GM10266 (cell line): ENCODE measurements at regions not wholly inside any gene's neighbourhood (a gene's known extent, or its start where the extent isn't known, plus 50 kb on each side); places are given as distances from the start of the nearest gene placed in this dataset.

ENCODE experiments used
- DNase-seq: peaks from one replicate; pipeline ENCODE4 v3.0.0; 2012; ENCODE audit errors: extremely low spot score
- CTCF ChIP-seq: IDR thresholded peaks from 2 replicates; pipeline ENCODE4 v1.5.1; 2012; ENCODE audit warnings: mild to moderate bottlenecking, low read depth; ENCODE audit not compliant: control insufficient read depth, insufficient read depth; ENCODE audit errors: missing control alignments

DNA sequence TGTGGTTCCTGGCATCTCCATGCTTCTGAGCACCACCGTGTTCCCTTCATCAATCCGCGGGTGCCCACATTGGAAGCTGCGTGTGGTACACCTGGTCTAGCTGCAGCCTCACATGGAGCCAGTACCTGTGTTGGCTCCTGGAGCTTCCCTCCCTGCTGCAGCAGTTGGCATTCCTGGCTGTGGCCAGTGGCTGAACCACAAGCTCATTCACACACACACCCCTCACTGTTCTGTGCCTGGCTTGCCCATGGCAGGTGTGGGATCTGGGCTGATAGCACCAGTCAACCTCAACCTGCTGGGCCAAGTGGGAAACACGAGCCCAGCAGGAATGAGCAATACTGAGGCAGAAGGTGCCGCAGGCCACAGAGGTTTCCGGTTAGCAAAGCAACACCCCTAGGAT is 256.2 kb upstream of the LRFN5 start:
- no peak for TF ChIP-seq CTCF
- DNase-seq: no peak

- no peak for DNase-seq
- no peak for TF ChIP-seq CTCF
Measured at GRCh38 chr14:41349289-41349910, 257.3 kb upstream of the LRFN5 start.

- TF ChIP-seq CTCF: no peak
- no peak for DNase-seq
Measured at GRCh38 chr14:41343857-41344256, 262.8 kb upstream of the LRFN5 start.

- no peak for DNase-seq
- no peak for TF ChIP-seq CTCF
Measured at GRCh38 chr14:41313196-41313595, 293.5 kb upstream of the LRFN5 start.

GRCh38 chr14:41303506-41303905 is 303.2 kb upstream of the LRFN5 start:
- no peak for DNase-seq
- TF ChIP-seq CTCF: no peak

- no peak for DNase-seq
- TF ChIP-seq CTCF: no peak
Measured at GRCh38 chr14:41302776-41303175, 303.9 kb upstream of the LRFN5 start.

- TF ChIP-seq CTCF: no peak
- DNase-seq: no peak
Measured at GRCh38 chr14:41299924-41300323, 306.8 kb upstream of the LRFN5 start.
